NOMO-1 treated with DMSO at 0.1 percent for 48 hours (cell line): ENCODE measurements at regions not wholly inside any gene's neighbourhood (a gene's known extent, or its start where the extent isn't known, plus 50 kb on each side); places are given as distances from the start of the nearest gene placed in this dataset.
"Not testable (repeated sequence)": the region's sequence is repeated elsewhere in the genome, so short reads cannot be mapped to it uniquely, and the experiment has no call there.

Source experiments
- DNase-seq: peaks from one replicate; lab custom pipeline; 2025; ENCODE audit not compliant: unreplicated experiment; lab: John Stamatoyannopoulos, UW

GRCh38 chr11:67877316-67877715 lies 126.6 kb downstream of the UNC93B1 start:
- DNase-seq = not testable (repeated sequence)

GRCh38 chr11:67873223-67873622 lies 130.7 kb downstream of the UNC93B1 start:
- not testable (repeated sequence) for DNase-seq

GRCh38 chr11:67871168-67871567 lies 132.7 kb downstream of the UNC93B1 start:
- DNase-seq = not testable (repeated sequence)

- not testable (repeated sequence) for DNase-seq
Observed at GRCh38 chr11:67862896-67863295, 141.0 kb downstream of the UNC93B1 start.

GRCh38 chr11:67859513-67860161 lies 144.3 kb downstream of the UNC93B1 start:
- DNase-seq = not testable (repeated sequence)

- DNase-seq = not testable (repeated sequence)
Observed at GRCh38 chr11:67850747-67851146, 153.2 kb downstream of the UNC93B1 start.

- DNase-seq = not testable (repeated sequence)
Observed at GRCh38 chr11:67849766-67850165, 154.1 kb downstream of the UNC93B1 start.

GRCh38 chr11:67847896-67848875 lies 155.7 kb downstream of the UNC93B1 start:
- not testable (repeated sequence) for DNase-seq

- DNase-seq = not testable (repeated sequence)
Observed at GRCh38 chr11:67846303-67846702, 157.6 kb downstream of the UNC93B1 start.

- DNase-seq = not testable (repeated sequence)
Observed at GRCh38 chr11:67845296-67845695, 158.6 kb downstream of the UNC93B1 start.

GRCh38 chr11:67840599-67840998 lies 163.3 kb downstream of the UNC93B1 start:
- DNase-seq = not testable (repeated sequence)

- DNase-seq = not testable (repeated sequence)
Observed at GRCh38 chr11:67830152-67830551, 155.7 kb upstream of the ALDH3B2 start.

- DNase-seq = not testable (repeated sequence)
Observed at GRCh38 chr11:67826951-67827296, 152.5 kb upstream of the ALDH3B2 start.

- DNase-seq = not testable (repeated sequence)
Observed at GRCh38 chr11:67826028-67826950, 151.9 kb upstream of the ALDH3B2 start.

GRCh38 chr11:67824861-67825260 lies 150.4 kb upstream of the ALDH3B2 start:
- not testable (repeated sequence) for DNase-seq

- DNase-seq = no peak
Observed at GRCh38 chr11:67820081-67820480, 145.7 kb upstream of the ALDH3B2 start.

GRCh38 chr11:67817558-67817957 lies 143.1 kb upstream of the ALDH3B2 start:
- DNase-seq = not testable (repeated sequence)

GRCh38 chr11:67809301-67809700 lies 134.9 kb upstream of the ALDH3B2 start:
- DNase-seq = not testable (repeated sequence)

- DNase-seq = not testable (repeated sequence)
Observed at GRCh38 chr11:67807896-67808295, 133.5 kb upstream of the ALDH3B2 start.

GRCh38 chr11:67806728-67807235 lies 132.4 kb upstream of the ALDH3B2 start:
- not testable (repeated sequence) for DNase-seq
